GM23338 (cell line): ENCODE measurements at regions not wholly inside any gene's neighbourhood (a gene's known extent, or its start where the extent isn't known, plus 50 kb on each side); places are given as distances from the start of the nearest gene placed in this dataset.

Experiments
- ATAC-seq: fragments of 200-7000 bp; cut with Tn5 transposase; 3 replicates; pipeline ENCODE4 v1.9.1; 2020
- DNase-seq: peaks from one replicate; pipeline ENCODE4 v3.0.0-alpha.2; 2015; ENCODE audit warnings: low spot score
- H2AFZ ChIP-seq: fragments of 200-600 bp; sonication (generic); 2 replicates; pipeline ENCODE4 v1.8.0; 2016; ENCODE audit warnings: antibody characterized with exemption, mild to moderate bottlenecking, moderate library complexity
- H3F3A ChIP-seq: fragments of 200-600 bp; sonication (generic); replicated peaks from 2 replicates; pipeline ENCODE4 v1.8.0; 2017; ENCODE audit warnings: antibody characterized with exemption, mixed run types, low read depth
- H3K27ac ChIP-seq: fragments of 200-600 bp; sonication (generic); 2 replicates; pipeline ENCODE4 v1.6.1; 2016; ENCODE audit warnings: low read depth
- H3K27me3 ChIP-seq: fragments of 200-600 bp; sonication (generic); 2 replicates; pipeline ENCODE4 v1.8.0; 2016; ENCODE audit warnings: mild to moderate bottlenecking, mixed run types, moderate library complexity; ENCODE audit not compliant: insufficient read depth
- H3K36me3 ChIP-seq: fragments of 200-600 bp; sonication (generic); 2 replicates; pipeline ENCODE4 v1.8.0; 2016; ENCODE audit warnings: mild to moderate bottlenecking; ENCODE audit not compliant: insufficient read depth
- H3K4me1 ChIP-seq: fragments of 200-600 bp; sonication (generic); 2 replicates; pipeline ENCODE4 v1.8.0; 2016; ENCODE audit warnings: mild to moderate bottlenecking, moderate library complexity; ENCODE audit not compliant: insufficient read depth
- H3K4me2 ChIP-seq: fragments of 200-600 bp; sonication (generic); 2 replicates; pipeline ENCODE4 v1.7.1; 2017; ENCODE audit warnings: mixed run types
- H3K4me3 ChIP-seq: fragments of 200-600 bp; sonication (generic); 2 replicates; pipeline ENCODE4 v1.6.1; 2016; ENCODE audit warnings: mixed run types
- H3K79me2 ChIP-seq: fragments of 200-600 bp; sonication (generic); replicated peaks from 2 replicates; pipeline ENCODE4 v1.8.0; 2017; ENCODE audit warnings: mild to moderate bottlenecking; ENCODE audit not compliant: insufficient read depth
- H3K9me2 ChIP-seq: fragments of 200-600 bp; sonication (generic); 2 replicates; pipeline ENCODE4 v1.8.0; 2017; ENCODE audit not compliant: insufficient read depth
- H4K20me1 ChIP-seq: fragments of 200-600 bp; sonication (generic); replicated peaks from 2 replicates; pipeline ENCODE4 v1.8.0; 2017; ENCODE audit warnings: mild to moderate bottlenecking; ENCODE audit not compliant: insufficient read depth
- H3K27ac Mint-ChIP-seq: 2 replicates; pipeline ENCODE4 v1.8.0; 2020; ENCODE audit warnings: inconsistent platforms, mild to moderate bottlenecking, moderate library complexity, mixed read lengths
- H3K27me3 Mint-ChIP-seq: 3 replicates; pipeline ENCODE4 v1.8.0; 2022; ENCODE audit warnings: low read depth, mild to moderate bottlenecking, moderate library complexity, mixed read lengths, inconsistent platforms; ENCODE audit not compliant: insufficient read depth, poor library complexity
- H3K36me3 Mint-ChIP-seq: 3 replicates; pipeline ENCODE4 v1.8.0; 2021; ENCODE audit warnings: low read depth, mild to moderate bottlenecking, inconsistent platforms, moderate library complexity, mixed read lengths
- H3K4me1 Mint-ChIP-seq: 3 replicates; pipeline ENCODE4 v1.8.0; 2020; ENCODE audit warnings: mild to moderate bottlenecking, inconsistent platforms, mixed read lengths
- H3K4me3 Mint-ChIP-seq: 3 replicates; pipeline ENCODE4 v1.8.0; 2021; ENCODE audit warnings: moderate library complexity, mild to moderate bottlenecking, inconsistent platforms, mixed read lengths
- H3K9me3 Mint-ChIP-seq: 3 replicates; pipeline ENCODE4 v1.8.0; 2020; ENCODE audit warnings: moderate library complexity, mild to moderate bottlenecking, inconsistent platforms, mixed read lengths
- CREB1 ChIP-seq: fragments of 250-450 bp; sonication (Bioruptor Pico); IDR thresholded peaks from 2 replicates; pipeline ENCODE4 v1.5.0; 2020; ENCODE audit warnings: low read depth, mild to moderate bottlenecking, moderate library complexity
- CTCF ChIP-seq, 2 experiments: fragments of 200-600 bp in 1 of 2; sonication (generic) in 1 of 2; conservative IDR thresholded peaks; 2 replicates each; pipeline versions ENCODE4 v1.5.1 to v1.6.1; 2016 to 2017; ENCODE audit warnings: antibody characterized with exemption in 2 of 2, low read depth in 2 of 2, mild to moderate bottlenecking in 2 of 2, moderate library complexity in 1 of 2
- ETS1 ChIP-seq: IDR thresholded peaks from 2 replicates; pipeline ENCODE4 v1.6.1; 2016; ENCODE audit warnings: antibody characterized with exemption
- EZH2 ChIP-seq: fragments of 200-600 bp; sonication (generic); IDR thresholded peaks from one replicate; pipeline ENCODE4 v1.8.0; 2017; ENCODE audit warnings: antibody characterized with exemption, mild to moderate bottlenecking, low read depth; ENCODE audit not compliant: unreplicated experiment
- EZH2phosphoT487 ChIP-seq: fragments of 200-600 bp; sonication (generic); IDR thresholded peaks from one replicate; pipeline ENCODE4 v1.8.1; 2018; ENCODE audit warnings: antibody characterized with exemption; ENCODE audit not compliant: unreplicated experiment
- JUNB ChIP-seq: IDR thresholded peaks from one replicate; pipeline ENCODE4 v1.6.1; 2016; ENCODE audit warnings: antibody characterized with exemption; ENCODE audit not compliant: unreplicated experiment
- NANOG ChIP-seq: IDR thresholded peaks from 2 replicates; pipeline ENCODE4 v1.6.1; 2016; ENCODE audit warnings: antibody characterized with exemption, borderline replicate concordance
- POLR2AphosphoS5 ChIP-seq: IDR thresholded peaks from 2 replicates; pipeline ENCODE4 v1.6.1; 2016; ENCODE audit warnings: antibody characterized with exemption, low read depth
- REST ChIP-seq: IDR thresholded peaks from one replicate; pipeline ENCODE4 v1.6.1; 2018; ENCODE audit warnings: antibody characterized with exemption; ENCODE audit not compliant: unreplicated experiment
- STAT1 ChIP-seq: IDR thresholded peaks from one replicate; pipeline ENCODE4 v1.6.1; 2016; ENCODE audit warnings: antibody characterized with exemption; ENCODE audit not compliant: unreplicated experiment
- ZNF114 ChIP-seq: fragments of 250-450 bp; sonication (Bioruptor Pico); IDR thresholded peaks from 2 replicates; pipeline ENCODE4 v1.5.0; 2020; ENCODE audit warnings: mild to moderate bottlenecking, moderate library complexity
- ZNF331 ChIP-seq: fragments of 250-450 bp; sonication (Bioruptor Pico); IDR thresholded peaks from 2 replicates; pipeline ENCODE4 v1.5.0; 2020; ENCODE audit warnings: low read depth, mild to moderate bottlenecking, moderate library complexity

GRCh38 chr12:87169010-87169409 is 860.2 kb downstream of the C12orf50 start (continued):
- no peak for TF ChIP-seq REST
- TF ChIP-seq CREB1 (CRISPR knock-in tag): no peak
- no peak for TF ChIP-seq EZH2phosphoT487
- TF ChIP-seq NANOG: no peak
- no peak for TF ChIP-seq ZNF114
- no peak for TF ChIP-seq EZH2

GRCh38 chr12:87165733-87166375 is 863.3 kb downstream of the C12orf50 start:
- H3K79me2 ChIP-seq: no peaks in the 10 kb centered on the region
- peaks cover 34% of the 10 kb centered on the region for H3K36me3 Mint-ChIP-seq
- H4K20me1 ChIP-seq: no peaks in the 10 kb centered on the region
- peaks cover 2% of the 10 kb centered on the region for H3K27me3 Mint-ChIP-seq
- no peaks in the 10 kb centered on the region for H3K4me1 ChIP-seq
- H3K4me1 Mint-ChIP-seq: no peaks in the 10 kb centered on the region; the same call in 2 of the 3 replicates
- H3K9me2 ChIP-seq: peaks cover 5% of the 10 kb centered on the region; the same call in 1 of the 2 replicates
- H3K4me3 ChIP-seq: no peak overlapping the region
- no peak overlapping the region for H3K27ac Mint-ChIP-seq
- DNase-seq (no peak), ATAC-seq (no peak)
- H3K4me2 ChIP-seq: no peak overlapping the region
- H3F3A ChIP-seq: no peaks in the 10 kb centered on the region
- H2AFZ ChIP-seq: no peak overlapping the region
- H3K27ac ChIP-seq: no peak overlapping the region
- no peak overlapping the region for H3K4me3 Mint-ChIP-seq
- no peaks in the 10 kb centered on the region for H3K27me3 ChIP-seq
- peaks cover 15% of the 10 kb centered on the region for H3K36me3 ChIP-seq
- H3K9me3 Mint-ChIP-seq: peaks cover 48% of the 10 kb centered on the region
- TF ChIP-seq ZNF331 (CRISPR knock-in tag) (no peak), EZH2phosphoT487 (no peak), NANOG (no peak), CTCF (conservative IDR thresholded peaks at IDR 0.05; ENCODE audit: low read depth in 2 of 2) (no peak), ETS1 (no peak), REST (no peak), STAT1 (no peak), POLR2AphosphoS5 (no peak), CREB1 (CRISPR knock-in tag) (no peak), EZH2 (no peak), JUNB (no peak)
